Esophagus muscularis mucosa (tissue), 4 donors: ENCODE measurements at regions not wholly inside any gene's neighbourhood (a gene's known extent, or its start where the extent isn't known, plus 50 kb on each side); places are given as distances from the start of the nearest gene placed in this dataset.

Source experiments
- DNase-seq: peaks from one replicate; pipeline ENCODE4 v3.0.0-alpha.2; 2017; ENCODE audit errors: extremely low spot score
- H3K27ac ChIP-seq, 4 donors: fragments of 200-600 bp; sonication (generic); replicated peaks in 1 of 4; 1 replicate in 3 of 4; 2 replicates in 1 of 4; pipeline ENCODE4 v1.5.1; 2016 to 2019; ENCODE audit warnings: mild to moderate bottlenecking in 1 of 4
- H3K27me3 ChIP-seq, 4 donors: fragments of 200-600 bp; sonication (generic); one replicate each; pipeline versions ENCODE4 v1.5.1 to v1.6.0; 2016 to 2019
- H3K36me3 ChIP-seq, 4 donors: fragments of 200-600 bp; sonication (generic); one replicate each; pipeline ENCODE4 v1.5.1; 2016 to 2019
- H3K4me1 ChIP-seq, 4 donors: fragments of 200-600 bp; sonication (generic); one replicate each; pipeline ENCODE4 v1.5.1; 2016 to 2019
- H3K4me3 ChIP-seq, 4 donors: fragments of 200-600 bp; sonication (generic); 1 replicate in 2 of 4; 2 replicates in 2 of 4; pipeline ENCODE4 v1.5.1; 2016 to 2019; ENCODE audit warnings: mild to moderate bottlenecking in 4 of 4, moderate library complexity in 1 of 4
- H3K9me3 ChIP-seq, 4 donors: fragments of 200-600 bp; sonication (generic); 1 replicate in 3 of 4; 2 replicates in 1 of 4; pipeline ENCODE4 v1.5.1; 2016 to 2019
- EP300 ChIP-seq: sonication (generic); formaldehyde crosslinking; IDR thresholded peaks from one replicate; pipeline ENCODE4 v1.6.1; 2017; ENCODE audit warnings: antibody characterized with exemption
- POLR2A ChIP-seq: fragments of 450-650 bp; IDR thresholded peaks from one replicate; pipeline ENCODE4 v1.6.1; 2017; ENCODE audit warnings: antibody characterized with exemption, moderate library complexity, mild to moderate bottlenecking, low read depth
- POLR2AphosphoS5 ChIP-seq, 2 donors: sonication (generic); formaldehyde crosslinking; IDR thresholded peaks; one replicate each; pipeline ENCODE4 v1.6.1; 2017; ENCODE audit warnings: antibody characterized with exemption in 2 of 2
- WGBS: methylation state at CpG from one replicate; pipeline ENCODE4 v1.1.5; 2018; 5-methylcytosine and 5-hydroxymethylcytosine counted together
- intact Hi-C: fragments of 100-400 bp; cut with DNase I; formaldehyde crosslinking; loops from one replicate; pipeline ENCODE4 v1.15.1; 2023
- TF ChIP-seq, protein P1 (sequence below), 3 experiments: fragments of 200-600 bp in 2 of 3; fragments of 450-650 bp in 1 of 3; sonication (generic) in 2 of 3; IDR thresholded peaks; one replicate each; pipeline ENCODE4 v1.5.1; 2017 to 2019; ENCODE audit warnings: antibody characterized with exemption in 3 of 3, mild to moderate bottlenecking in 2 of 3, moderate library complexity in 1 of 3

DNA sequence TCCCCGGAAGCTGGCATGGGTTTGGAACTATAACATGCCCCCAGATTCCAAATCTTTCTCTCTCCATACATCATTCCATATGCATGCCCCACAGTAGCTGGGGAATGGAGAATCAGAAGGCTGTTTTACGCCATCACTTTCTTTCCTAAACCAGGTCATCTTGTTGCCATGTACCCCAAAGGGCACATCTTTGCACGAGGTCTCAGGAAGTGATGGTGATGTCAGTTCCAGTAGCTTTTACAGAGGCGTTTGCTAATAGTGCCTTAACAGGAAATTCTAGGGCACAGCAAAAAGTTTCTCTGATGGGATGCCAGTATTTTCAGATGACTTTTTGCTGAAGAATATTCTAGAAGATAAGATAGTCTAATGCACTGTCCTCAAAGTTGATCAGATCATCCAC lies 241.5 kb downstream of the MAF start:
- no peak overlapping the region for H3K27ac ChIP-seq
- 77% methylated on average over 4 of the region's 4 CpGs for WGBS
- intact Hi-C loops, result no loop called here
- peaks cover 0 to 3% (median 0%) of the 10 kb centered on the region in 4 donors for H3K9me3 ChIP-seq
- H3K4me3 ChIP-seq, result no peak overlapping the region
- TF ChIP-seq, protein P1, sequence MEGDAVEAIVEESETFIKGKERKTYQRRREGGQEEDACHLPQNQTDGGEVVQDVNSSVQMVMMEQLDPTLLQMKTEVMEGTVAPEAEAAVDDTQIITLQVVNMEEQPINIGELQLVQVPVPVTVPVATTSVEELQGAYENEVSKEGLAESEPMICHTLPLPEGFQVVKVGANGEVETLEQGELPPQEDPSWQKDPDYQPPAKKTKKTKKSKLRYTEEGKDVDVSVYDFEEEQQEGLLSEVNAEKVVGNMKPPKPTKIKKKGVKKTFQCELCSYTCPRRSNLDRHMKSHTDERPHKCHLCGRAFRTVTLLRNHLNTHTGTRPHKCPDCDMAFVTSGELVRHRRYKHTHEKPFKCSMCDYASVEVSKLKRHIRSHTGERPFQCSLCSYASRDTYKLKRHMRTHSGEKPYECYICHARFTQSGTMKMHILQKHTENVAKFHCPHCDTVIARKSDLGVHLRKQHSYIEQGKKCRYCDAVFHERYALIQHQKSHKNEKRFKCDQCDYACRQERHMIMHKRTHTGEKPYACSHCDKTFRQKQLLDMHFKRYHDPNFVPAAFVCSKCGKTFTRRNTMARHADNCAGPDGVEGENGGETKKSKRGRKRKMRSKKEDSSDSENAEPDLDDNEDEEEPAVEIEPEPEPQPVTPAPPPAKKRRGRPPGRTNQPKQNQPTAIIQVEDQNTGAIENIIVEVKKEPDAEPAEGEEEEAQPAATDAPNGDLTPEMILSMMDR (IDR thresholded peaks at IDR 0.05), result no peak
- no peak for TF ChIP-seq POLR2AphosphoS5 (IDR thresholded peaks at IDR 0.05)
- H3K36me3 ChIP-seq, result no peaks in the 10 kb centered on the region
- no peaks in the 10 kb centered on the region for H3K4me1 ChIP-seq
- no peaks in the 10 kb centered on the region for H3K27me3 ChIP-seq
- no peak for DNase-seq

GRCh38 chr16:79358188-79358587 lies 242.3 kb downstream of the MAF start:
- TF ChIP-seq POLR2A (no peak), EP300 (no peak), POLR2AphosphoS5 (IDR thresholded peaks at IDR 0.05) (no peak)
- TF ChIP-seq, protein P1 (IDR thresholded peaks at IDR 0.05), result no peak
- Histone ChIP-seq H3K4me3 (no peak overlapping the region), H3K9me3 (peaks cover 0 to 3% (median 0%) of the 10 kb centered on the region in 4 donors), H3K4me1 (no peaks in the 10 kb centered on the region), H3K27ac (no peak overlapping the region), H3K36me3 (no peaks in the 10 kb centered on the region), H3K27me3 (no peaks in the 10 kb centered on the region)
- WGBS, result 85% methylated on average over 9 of the region's 9 CpGs
- intact Hi-C loops, result no loop called here
- DNase-seq, result no peak

- Histone ChIP-seq H3K4me3 (no peak overlapping the region), H3K9me3 (peaks cover 0 to 3% (median 0%) of the 10 kb centered on the region in 4 donors), H3K4me1 (no peaks in the 10 kb centered on the region), H3K27me3 (peaks cover 0 to 8% (median 0%) of the 10 kb centered on the region in 4 donors), H3K36me3 (no peaks in the 10 kb centered on the region), H3K27ac (no peak overlapping the region)
- intact Hi-C loops, result no loop called here
- WGBS, result 85% methylated on average over 15 of the region's 15 CpGs
- no peak for TF ChIP-seq POLR2A
- TF ChIP-seq, protein P1 (IDR thresholded peaks at IDR 0.05), result no peak
- no peak for TF ChIP-seq POLR2AphosphoS5 (IDR thresholded peaks at IDR 0.05)
- no peak for TF ChIP-seq EP300
- no peak for DNase-seq
Measured at GRCh38 chr16:79355600-79356358, 244.8 kb downstream of the MAF start.

GRCh38 chr16:79351927-79352326 lies 248.6 kb downstream of the MAF start:
- Histone ChIP-seq H3K27ac (no peak overlapping the region), H3K4me1 (no peaks in the 10 kb centered on the region), H3K27me3 (peaks cover 0 to 20% (median 0%) of the 10 kb centered on the region in 4 donors), H3K9me3 (no peaks in the 10 kb centered on the region), H3K4me3 (no peak overlapping the region), H3K36me3 (no peaks in the 10 kb centered on the region)
- TF ChIP-seq, protein P1 (IDR thresholded peaks at IDR 0.05), result no peak
- no peak for TF ChIP-seq EP300
- no peak for TF ChIP-seq POLR2AphosphoS5 (IDR thresholded peaks at IDR 0.05)
- no peak for TF ChIP-seq POLR2A
- DNase-seq, result no peak
- intact Hi-C loops, result no loop called here
- WGBS, result 86% methylated on average over 7 of the region's 7 CpGs

- Histone ChIP-seq H3K27ac (no peak overlapping the region), H3K27me3 (peaks cover 0 to 23% (median 0%) of the 10 kb centered on the region in 4 donors), H3K4me1 (no peaks in the 10 kb centered on the region), H3K4me3 (no peak overlapping the region), H3K9me3 (no peaks in the 10 kb centered on the region), H3K36me3 (no peaks in the 10 kb centered on the region)
- TF ChIP-seq EP300 (no peak), POLR2AphosphoS5 (IDR thresholded peaks at IDR 0.05) (no peak), POLR2A (no peak)
- TF ChIP-seq, protein P1 (IDR thresholded peaks at IDR 0.05), result no peak
- no peak for DNase-seq
- WGBS, result 90% methylated on average over 3 of the region's 3 CpGs
- intact Hi-C loops, result no loop called here
Measured at GRCh38 chr16:79349803-79350202, 250.7 kb downstream of the MAF start.
